ENCODE measurements at regions not wholly inside any gene's neighbourhood (a gene's known extent, or its start where the extent isn't known, plus 50 kb on each side); places are given as distances from the start of the nearest gene placed in this dataset.
A peak's percentile ranks its signal among the peaks of the same experiment; 100 is the strongest.

GRCh38 chr17:56672195-56672594, 78.7 kb downstream of the NOG start:
- POLR2A ChIA-PET: no interaction called here
- CTCF ChIA-PET: no interaction called here
- H3K36me3 ChIP-seq (ENCODE audit: control insufficient read depth, insufficient read depth, low read length): no peaks in the 10 kb centered on the region
- no peak for DNase-seq (ENCODE audit: low read depth)
- no peak overlapping the region for H3K4me3 ChIP-seq (ENCODE audit: low read depth, low read length)
- TF ChIP-seq CTCF (IDR thresholded peaks at IDR 0.05; ENCODE audit: insufficient read depth, low read depth, low read length): no peak
- peaks cover 28% of the 10 kb centered on the region for H3K27me3 ChIP-seq (ENCODE audit: control insufficient read depth, insufficient read depth, low read length)

- POLR2A ChIA-PET: no interaction called here
- no peak for TF ChIP-seq CTCF (IDR thresholded peaks at IDR 0.05; ENCODE audit: insufficient read depth, low read depth, low read length)
- CTCF ChIA-PET: interaction anchor here (0.6 to 1.3 kb wide), 4 partner anchors 42 to 568 kb away, joined by 3 to 5 read pairs (median 3); partner anchors contain the start of gene NOG
- Histone ChIP-seq H3K4me3 (ENCODE audit: low read depth, low read length) (no peak overlapping the region), H3K36me3 (ENCODE audit: control insufficient read depth, insufficient read depth, low read length) (no peaks in the 10 kb centered on the region), H3K27me3 (ENCODE audit: control insufficient read depth, insufficient read depth, low read length) (peaks cover 39% of the 10 kb centered on the region)
- DNase-seq (ENCODE audit: low read depth): no peak
Measured at GRCh38 chr17:56674401-56674925, 81.0 kb downstream of the NOG start.

GRCh38 chr17:56675876-56676660, 82.6 kb downstream of the NOG start:
- TF ChIP-seq CTCF (IDR thresholded peaks at IDR 0.05; ENCODE audit: insufficient read depth, low read depth, low read length): no peak
- POLR2A ChIA-PET: no interaction called here
- H3K27me3 ChIP-seq (ENCODE audit: control insufficient read depth, insufficient read depth, low read length): peaks cover 39% of the 10 kb centered on the region
- no peaks in the 10 kb centered on the region for H3K36me3 ChIP-seq (ENCODE audit: control insufficient read depth, insufficient read depth, low read length)
- H3K4me3 ChIP-seq (ENCODE audit: low read depth, low read length): no peak overlapping the region
- CTCF ChIA-PET: interaction anchor here (1.7 kb wide), 1 partner anchor 40 kb away, joined by 13 read pairs; no protein-coding TSS in a partner anchor
- no peak for DNase-seq (ENCODE audit: low read depth)

- CTCF ChIA-PET: interaction anchor here (0.7 to 1.9 kb wide), 4 partner anchors 10 to 41 kb away, joined by 3 to 13 read pairs (median 4); no protein-coding TSS in a partner anchor
- H3K4me3 ChIP-seq (ENCODE audit: low read depth, low read length): no peak overlapping the region
- peak; percentile 16; the same call in 1 of the 2 replicates for TF ChIP-seq CTCF (IDR thresholded peaks at IDR 0.05; ENCODE audit: insufficient read depth, low read depth, low read length)
- DNase-seq (ENCODE audit: low read depth): no peak
- POLR2A ChIA-PET: no interaction called here
- peaks cover 39% of the 10 kb centered on the region for H3K27me3 ChIP-seq (ENCODE audit: control insufficient read depth, insufficient read depth, low read length)
- no peaks in the 10 kb centered on the region for H3K36me3 ChIP-seq (ENCODE audit: control insufficient read depth, insufficient read depth, low read length)
Measured at GRCh38 chr17:56676810-56677209, 83.3 kb downstream of the NOG start.

GRCh38 chr17:56678249-56679114, 85.0 kb downstream of the NOG start:
- H3K4me3 ChIP-seq (ENCODE audit: low read depth, low read length): no peak overlapping the region
- POLR2A ChIA-PET: no interaction called here

More at GRCh38 chr17:56678249-56679114, 85.0 kb downstream of the NOG start:
- H3K36me3 ChIP-seq (ENCODE audit: control insufficient read depth, insufficient read depth, low read length): no peaks in the 10 kb centered on the region
- CTCF ChIA-PET: interaction anchor here (0.8 to 1.9 kb wide), 9 partner anchors 8 to 105 kb away, joined by 3 to 5 read pairs (median 4); no protein-coding TSS in a partner anchor
- H3K27me3 ChIP-seq (ENCODE audit: control insufficient read depth, insufficient read depth, low read length): peaks cover 30% of the 10 kb centered on the region
- no peak for TF ChIP-seq CTCF (IDR thresholded peaks at IDR 0.05; ENCODE audit: insufficient read depth, low read depth, low read length)
- DNase-seq (ENCODE audit: low read depth): no peak
